Heart left ventricle (tissue), 13 donors: ENCODE measurements at regions not wholly inside any gene's neighbourhood (a gene's known extent, or its start where the extent isn't known, plus 50 kb on each side); places are given as distances from the start of the nearest gene placed in this dataset.

Source experiments
- CTCF ChIP-seq, 12 donors: fragments of 200-600 bp; sonication (generic) in 4 of 12; IDR thresholded peaks; one replicate each; pipeline versions ENCODE4 v1.5.0 to v1.8.0; 2018 to 2022; ENCODE audit warnings: antibody characterized with exemption in 12 of 12, mild to moderate bottlenecking in 5 of 12
- POLR2A ChIP-seq, 2 donors: fragments of 450-650 bp; IDR thresholded peaks; one replicate each; pipeline ENCODE4 v1.6.1; 2017; ENCODE audit warnings: antibody characterized with exemption in 2 of 2, mild to moderate bottlenecking in 2 of 2, moderate library complexity in 2 of 2
- donor health status: ischemic (EF 13 %, LVEDD 7.1; RV severe dilation, severe dysfunction).
- donor health status: DM: no; HTN: yes; CAD: no.
- donor health status: DM: no; HTN: no; CAD: no.
- donor health status: ischemic (EF 25% LVEDD 6.9; RV normal size, moderate dysfunction).
- donor health status: ischemic (EF 25% LVEDD 5.7; RV mildly dilated, moderate dysfunction).
- donor health status: ischemic (EF 35%, LVEDD 5.7; RV mildly dilated, moderate dysfunction).
- donor health status: nonischemic (EF 11% LVEDD 7.7; RV severe dilation, severe dysfunction).
- donor health status: DM: yes; HTN: yes; CAD: no.
- donor health status: PGD.
- donor health status: ischemic (EF 29% LVEDD 5.4; RV normal size, mild dysfunction).
- donor health status: nonischemic (EF 23%, LVEDD 6.1; RV moderate dilation, normal function).

DNA sequence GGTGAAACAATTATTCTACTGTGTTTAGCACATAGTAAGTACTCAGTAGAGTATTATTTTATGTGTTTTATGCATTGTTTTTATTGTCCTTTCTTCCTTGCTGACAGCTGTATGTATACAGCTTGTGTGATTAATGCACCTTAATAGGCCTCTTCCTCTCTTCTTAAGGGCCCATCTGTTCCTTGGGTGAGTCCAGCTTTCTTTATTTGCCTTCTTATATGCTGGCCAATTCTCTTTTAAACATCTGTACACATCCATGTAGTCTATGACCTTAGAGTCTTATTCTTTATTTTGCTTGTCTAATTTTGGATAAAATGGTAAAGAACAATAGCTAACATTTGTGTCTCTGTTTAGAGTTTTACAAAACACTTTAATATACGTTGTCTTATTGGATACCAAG lies 333.7 kb upstream of the MEIS1 start:
- TF ChIP-seq CTCF (IDR thresholded peaks at IDR 0.05) (no peak), POLR2A (IDR thresholded peaks at IDR 0.05) (no peak)
